COLO668 (cell line): ENCODE measurements at regions not wholly inside any gene's neighbourhood (a gene's known extent, or its start where the extent isn't known, plus 50 kb on each side); places are given as distances from the start of the nearest gene placed in this dataset.
"Not testable (repeated sequence)": the region's sequence is repeated elsewhere in the genome, so short reads cannot be mapped to it uniquely, and the experiment has no call there.

Experiments
- DNase-seq: peaks from one replicate; lab custom pipeline; 2025; ENCODE audit not compliant: unreplicated experiment; lab: John Stamatoyannopoulos, UW

GRCh38 chr2:181789827-181790448 lies 101.6 kb upstream of the ITPRID2 start:
- no peak for DNase-seq

- DNase-seq = peak; percentile 7
Observed at GRCh38 chr2:181790716-181791649, 100.5 kb upstream of the ITPRID2 start.

GRCh38 chr2:181792906-181793305 lies 98.6 kb upstream of the ITPRID2 start:
- no peak for DNase-seq

GRCh38 chr2:181798022-181798421 lies 93.5 kb upstream of the ITPRID2 start:
- DNase-seq = no peak

- DNase-seq = not testable (repeated sequence)
Observed at GRCh38 chr2:181802300-181802699, 89.2 kb upstream of the ITPRID2 start.

GRCh38 chr2:181803903-181804799 lies 87.4 kb upstream of the ITPRID2 start:
- not testable (repeated sequence) for DNase-seq

GRCh38 chr2:181805228-181806038 lies 86.1 kb upstream of the ITPRID2 start:
- no peak for DNase-seq

- DNase-seq = no peak
Observed at GRCh38 chr2:181806039-181806392, 85.5 kb upstream of the ITPRID2 start.

- DNase-seq = no peak
Observed at GRCh38 chr2:181807526-181807925, 84.0 kb upstream of the ITPRID2 start.

- no peak for DNase-seq
Observed at GRCh38 chr2:181810823-181811695, 80.5 kb upstream of the ITPRID2 start.

GRCh38 chr2:181812106-181812743 lies 79.3 kb upstream of the ITPRID2 start:
- no peak for DNase-seq

- DNase-seq = no peak
Observed at GRCh38 chr2:181814057-181814491, 77.5 kb upstream of the ITPRID2 start.

GRCh38 chr2:181817509-181817908 lies 74.0 kb upstream of the ITPRID2 start:
- no peak for DNase-seq

GRCh38 chr2:181818058-181818680 lies 73.4 kb upstream of the ITPRID2 start:
- DNase-seq = no peak

- DNase-seq = no peak
Observed at GRCh38 chr2:181818840-181819239, 72.7 kb upstream of the ITPRID2 start.

GRCh38 chr2:181821049-181821448 lies 70.5 kb upstream of the ITPRID2 start:
- DNase-seq = no peak

- DNase-seq = no peak
Observed at GRCh38 chr2:181822097-181822496, 69.4 kb upstream of the ITPRID2 start.

GRCh38 chr2:181823405-181823804 lies 68.1 kb upstream of the ITPRID2 start:
- no peak for DNase-seq
